GM19239 (cell line): ENCODE measurements at regions not wholly inside any gene's neighbourhood (a gene's known extent, or its start where the extent isn't known, plus 50 kb on each side); places are given as distances from the start of the nearest gene placed in this dataset.

ENCODE experiments used
- DNase-seq: peaks from one replicate; pipeline ENCODE4 v3.0.0; 2011; ENCODE audit warnings: low spot score; ENCODE audit not compliant: insufficient read length
- FAIRE-seq: peaks from 2 replicates; lab custom pipeline; 2011; peaks lifted over from hg19 to GRCh38; lab: Jason Lieb, UNC

DNA sequence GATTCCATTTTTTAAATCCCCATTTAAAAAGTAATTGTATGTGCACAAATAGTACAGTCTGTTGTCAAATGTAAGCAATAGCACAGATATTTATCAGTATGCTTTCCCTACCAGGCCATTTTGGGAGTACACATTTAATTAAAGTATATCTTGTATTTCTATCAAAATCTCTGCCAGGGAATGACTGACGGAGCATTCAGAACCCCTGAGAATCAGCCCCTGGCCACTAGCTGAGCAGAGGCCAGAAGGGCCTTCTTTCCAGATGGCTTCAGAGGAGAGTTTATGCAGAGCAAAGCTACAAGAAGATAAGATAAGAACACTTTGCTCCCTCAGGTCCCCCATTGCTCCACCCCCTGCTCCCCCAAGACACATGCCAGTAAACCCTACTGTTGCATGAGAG is 99.9 kb upstream of the PROX1 start:
- FAIRE-seq (no peak), DNase-seq (no peak)

DNA sequence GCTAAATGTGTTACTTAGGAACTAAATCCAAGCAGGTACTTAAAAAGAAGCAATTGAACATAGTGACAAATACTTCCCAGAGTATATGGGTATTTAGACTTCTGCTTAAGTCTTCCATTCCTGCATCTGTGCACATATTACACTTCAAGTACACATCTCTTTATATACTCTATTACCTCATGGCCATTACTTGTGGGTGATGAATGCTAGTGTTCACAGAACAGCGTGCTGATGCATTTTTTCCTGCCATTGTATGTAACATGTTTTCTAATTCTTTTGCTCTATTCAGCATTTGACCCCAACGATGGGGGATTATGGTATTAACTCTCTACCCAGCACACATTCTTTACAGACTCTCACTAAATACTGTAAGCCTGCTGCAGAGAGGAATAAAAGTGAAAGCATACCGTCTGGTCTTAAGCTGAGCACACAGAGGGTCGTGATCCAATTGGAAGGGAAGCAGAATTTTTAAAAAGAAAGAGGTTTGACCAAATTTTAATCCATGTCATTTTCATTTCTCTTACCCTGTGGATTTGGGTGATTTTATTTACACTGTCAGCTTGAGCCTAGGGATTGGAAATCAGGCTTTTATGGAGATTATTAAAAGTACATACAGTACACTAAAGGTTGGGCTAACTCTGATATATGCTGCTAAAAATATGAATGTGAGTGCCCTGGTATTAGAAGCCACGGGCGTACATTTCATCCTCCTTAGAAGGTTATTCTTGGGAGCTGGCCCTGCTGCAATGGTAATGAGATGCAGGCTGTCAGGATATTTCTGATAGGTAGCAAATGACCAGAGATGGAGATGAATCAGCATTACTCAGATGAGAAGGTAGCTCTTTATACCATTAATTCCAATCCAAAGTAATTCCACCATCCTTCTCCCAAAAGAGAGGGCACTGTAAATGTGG is 95.5 kb upstream of the PROX1 start:
- FAIRE-seq (no peak), DNase-seq (no peak)

DNA sequence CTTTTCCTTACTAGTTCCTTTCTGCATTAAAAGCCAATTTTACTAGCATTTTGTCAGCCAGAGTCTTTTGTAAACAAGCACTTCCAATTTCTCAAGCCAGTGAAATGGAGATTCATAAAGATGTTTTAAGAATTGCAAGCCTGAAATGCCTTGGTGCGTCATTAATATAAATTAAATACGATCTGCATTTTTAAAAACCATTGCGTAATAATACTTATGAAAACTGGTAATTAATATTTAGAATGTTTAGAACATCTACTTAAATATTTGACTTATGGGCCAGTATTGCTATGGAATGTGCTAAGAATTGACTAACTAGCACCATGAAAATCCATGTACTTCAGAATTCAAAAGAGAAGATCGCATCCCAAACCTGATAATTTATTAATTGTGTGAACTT is 89.1 kb upstream of the PROX1 start:
- DNase-seq (no peak), FAIRE-seq (no peak)

DNA sequence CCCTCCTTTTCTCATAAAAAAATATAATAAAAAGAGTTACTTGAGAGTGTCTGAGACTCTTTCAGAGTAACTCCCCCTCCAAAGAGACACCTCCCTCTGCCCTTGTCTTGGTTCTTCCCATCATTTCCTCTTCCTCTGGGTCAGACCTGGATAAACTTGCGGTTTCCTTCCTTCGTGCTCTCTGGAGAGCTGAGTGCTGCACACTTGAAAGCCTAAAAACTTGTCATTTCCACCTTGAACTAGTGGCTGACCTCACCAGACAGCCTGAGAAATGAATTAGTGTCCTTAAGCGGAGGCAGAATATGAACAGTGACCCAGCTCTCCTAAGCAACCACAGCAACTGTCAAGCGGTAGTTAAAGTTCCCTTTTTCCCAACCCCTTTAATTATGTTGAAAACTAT is 88.4 kb upstream of the PROX1 start:
- DNase-seq (no peak), FAIRE-seq (no peak)

DNA sequence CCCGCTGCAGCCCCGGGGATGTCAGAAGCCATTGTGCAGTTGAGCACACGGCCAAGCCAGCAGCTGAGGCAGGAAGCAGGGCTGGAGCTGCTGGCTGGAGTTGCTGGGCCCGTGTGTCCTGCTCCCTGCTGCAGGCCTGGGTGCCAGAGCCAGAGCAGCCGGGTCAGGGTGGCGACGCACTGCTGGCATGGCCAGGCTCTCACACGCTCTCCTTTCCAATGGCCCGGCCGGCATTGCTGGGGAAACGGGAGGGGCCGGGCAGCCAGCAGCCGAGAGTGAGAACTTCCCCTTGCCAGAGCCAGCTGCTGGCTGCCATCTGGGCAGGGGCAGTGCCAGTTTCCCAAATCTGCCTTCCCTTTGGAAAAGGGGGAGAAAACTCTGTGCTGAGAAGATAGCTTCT is 82.4 kb upstream of the PROX1 start:
- FAIRE-seq (no peak), DNase-seq (no peak)

DNA sequence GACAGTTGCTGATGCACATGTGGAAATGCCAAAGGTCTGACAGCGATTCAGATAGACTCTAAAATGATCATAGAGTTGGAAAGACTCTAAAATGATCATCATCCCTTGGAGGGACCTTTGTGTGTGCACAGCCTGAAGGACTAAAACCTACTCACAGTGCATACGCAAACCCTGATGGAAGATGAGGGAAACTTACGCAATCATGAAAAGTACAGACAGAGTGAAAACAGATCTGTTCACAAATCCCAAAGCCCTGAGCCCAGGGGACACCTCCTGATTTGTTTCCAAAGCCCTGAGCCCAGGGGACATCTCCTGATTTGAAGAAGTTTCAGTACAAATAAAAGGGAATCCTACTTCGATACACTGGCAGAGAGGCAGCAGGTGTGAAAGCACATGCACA is 79.3 kb upstream of the PROX1 start:
- DNase-seq: no peak
- no peak for FAIRE-seq

DNA sequence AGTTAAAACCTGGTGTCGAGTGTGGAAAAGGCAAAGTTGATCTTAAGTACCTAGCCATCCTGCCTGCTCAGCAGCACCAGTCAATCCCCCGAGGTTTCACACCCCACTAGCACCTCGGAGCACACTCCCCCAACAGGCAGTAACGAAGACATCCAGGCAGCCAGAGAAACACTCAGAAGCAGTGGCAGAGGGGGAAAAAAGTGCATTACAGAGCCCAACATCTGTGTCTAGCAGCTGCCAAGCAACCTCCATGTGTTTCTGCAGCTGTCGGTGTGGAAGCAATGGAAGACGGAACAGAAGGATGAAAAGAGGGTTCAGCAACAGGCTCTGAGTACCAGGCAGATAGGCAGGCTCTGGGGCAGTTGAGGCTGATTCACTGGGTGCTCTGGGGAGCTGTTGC is 73.4 kb upstream of the PROX1 start:
- DNase-seq (no peak), FAIRE-seq (no peak)

DNA sequence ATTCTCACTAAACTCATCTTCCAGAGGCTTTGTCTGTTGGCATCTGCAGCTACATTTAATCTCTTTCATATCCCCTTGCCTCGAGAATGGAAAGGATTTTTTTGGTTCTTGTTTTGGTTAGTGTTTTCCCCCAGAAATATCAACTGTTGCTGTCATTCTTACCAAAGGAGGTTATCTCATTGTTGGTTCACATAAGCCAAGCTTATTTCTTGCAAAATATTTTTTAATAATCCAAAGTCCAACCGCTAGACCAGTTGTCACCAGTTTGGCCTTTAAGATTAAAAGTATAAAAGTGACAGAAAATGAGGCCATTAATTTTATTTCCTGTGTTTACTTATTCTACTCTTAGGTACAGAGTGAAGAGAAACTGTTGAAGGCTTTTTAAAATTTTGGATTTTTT is 66.5 kb upstream of the PROX1 start:
- no peak for DNase-seq
- no peak for FAIRE-seq

DNA sequence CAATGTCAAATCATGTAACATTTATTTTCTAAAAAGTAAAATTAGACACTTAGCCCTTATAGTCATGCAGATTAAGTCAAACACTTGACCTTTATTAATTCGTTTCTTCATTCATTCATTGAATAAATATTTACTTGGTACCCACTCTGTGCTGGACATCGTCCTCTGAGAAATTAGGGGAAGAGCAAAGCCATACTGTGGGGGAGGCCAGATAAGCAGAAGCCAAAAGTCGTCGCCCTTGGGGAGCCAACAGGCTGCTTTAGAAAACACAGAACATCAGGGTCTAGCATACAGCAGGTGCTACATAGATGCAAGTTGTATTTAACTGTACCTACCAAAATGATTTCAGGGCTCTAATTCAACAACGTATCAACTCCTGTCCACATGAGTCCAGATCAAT is 66.1 kb upstream of the PROX1 start:
- DNase-seq: no peak
- no peak for FAIRE-seq

DNA sequence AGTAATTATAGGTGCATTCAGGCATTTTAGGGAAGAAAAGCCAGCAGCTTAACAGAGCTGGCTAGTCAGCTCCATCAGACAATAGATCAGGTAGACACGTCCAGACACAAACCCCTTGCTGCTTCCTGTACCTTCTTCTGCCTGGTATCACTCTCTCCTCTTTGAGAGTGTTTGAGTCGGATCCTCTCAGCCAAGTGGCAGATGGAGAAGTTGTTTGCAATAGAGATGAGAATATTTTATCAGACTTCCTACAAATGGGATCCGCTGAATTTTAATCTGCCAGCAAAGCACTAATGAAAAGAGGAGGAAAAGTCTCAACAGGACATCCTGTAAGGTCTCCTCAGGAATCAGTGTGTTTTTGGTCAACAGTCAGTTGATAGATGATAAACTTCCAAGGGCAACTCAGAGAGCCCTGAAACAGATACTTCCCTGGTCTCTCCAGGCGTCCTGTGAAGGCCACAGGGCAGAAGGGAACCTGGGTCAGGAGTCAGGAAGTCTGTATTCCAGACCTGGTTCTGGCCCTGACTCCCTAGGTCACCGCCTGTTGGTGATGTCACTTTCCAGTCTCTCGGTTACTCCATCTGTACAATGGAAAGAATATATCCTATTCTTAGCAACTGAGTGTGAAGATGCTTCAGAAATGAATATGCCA is 62.1 kb upstream of the PROX1 start:
- DNase-seq (no peak), FAIRE-seq (no peak)

DNA sequence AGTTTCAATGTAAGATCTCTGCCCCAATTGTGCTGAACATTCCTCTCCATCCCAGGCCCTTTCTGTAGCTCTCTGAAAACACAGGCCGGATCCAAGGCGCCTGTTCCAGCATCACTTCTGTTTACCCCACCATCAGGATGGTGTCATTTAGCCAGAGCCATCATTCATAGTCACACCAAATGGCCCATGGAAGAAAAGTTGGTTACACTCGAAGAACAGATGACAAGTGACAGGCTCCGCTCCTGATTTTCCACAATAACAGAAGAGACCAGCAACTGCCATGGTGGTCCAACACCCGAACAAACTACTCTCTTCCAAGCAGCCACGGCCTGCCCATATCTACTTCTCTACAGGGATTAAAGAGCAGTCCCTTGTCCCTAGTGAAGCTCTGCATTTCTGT is 59.9 kb upstream of the PROX1 start:
- FAIRE-seq (no peak), DNase-seq (no peak)

DNA sequence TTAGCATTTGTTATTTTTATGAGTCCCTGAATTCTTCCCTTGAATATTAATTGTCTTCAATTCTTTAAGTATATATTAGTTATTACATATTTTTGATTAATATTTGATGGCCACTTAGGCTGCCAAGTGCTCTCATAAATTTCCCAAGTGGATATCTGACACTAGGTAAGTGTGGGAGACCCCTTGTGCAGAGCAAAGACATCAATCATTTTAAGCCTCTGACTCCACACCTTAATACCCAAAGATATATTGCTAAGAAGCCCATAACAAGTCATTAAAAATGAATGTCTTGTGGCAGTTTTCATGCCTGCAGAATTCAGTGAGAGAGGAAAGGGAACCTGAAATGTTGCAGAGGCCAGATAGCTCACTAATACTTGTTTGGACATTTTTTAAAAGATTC is 58.4 kb upstream of the PROX1 start:
- DNase-seq: no peak
- no peak for FAIRE-seq

DNA sequence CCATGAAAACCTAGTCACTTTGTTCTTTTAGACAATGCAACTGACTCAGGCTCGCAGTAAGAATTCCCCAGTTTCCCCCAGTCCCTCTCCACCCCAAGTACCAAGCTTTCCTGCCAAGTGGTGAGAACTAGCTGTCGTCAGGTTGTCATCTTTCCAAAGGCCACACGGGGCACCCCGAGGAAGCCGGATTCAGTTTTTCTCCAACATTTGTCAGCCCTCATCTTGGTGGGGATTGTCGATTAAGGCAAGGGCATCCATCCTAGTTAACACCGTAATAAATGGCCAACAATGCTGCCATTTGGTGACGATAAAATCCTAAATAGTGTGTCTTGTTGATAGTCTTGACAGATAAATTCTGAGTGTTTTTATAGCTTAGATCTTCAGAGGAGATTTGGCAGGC is 55.9 kb upstream of the PROX1 start:
- DNase-seq: no peak
- no peak for FAIRE-seq

DNA sequence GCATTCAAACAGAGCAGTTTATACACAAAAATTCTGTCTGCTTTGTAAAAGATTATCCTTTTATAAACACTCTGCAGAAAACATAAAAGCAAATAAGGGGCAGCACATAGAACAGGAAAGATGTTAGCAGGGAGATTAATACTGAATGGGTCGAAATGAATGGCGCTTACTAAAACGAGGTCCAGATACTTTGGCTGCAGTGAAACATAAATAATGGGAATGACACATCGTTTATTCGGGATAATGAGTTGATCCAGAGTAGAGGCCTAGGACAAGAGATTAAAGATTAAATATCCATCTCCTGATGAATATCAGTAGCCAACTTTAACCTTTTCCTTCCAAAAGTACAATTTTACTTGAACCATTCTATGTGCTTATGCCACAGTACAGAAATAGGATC is 54.4 kb upstream of the PROX1 start:
- FAIRE-seq (no peak), DNase-seq (no peak)

DNA sequence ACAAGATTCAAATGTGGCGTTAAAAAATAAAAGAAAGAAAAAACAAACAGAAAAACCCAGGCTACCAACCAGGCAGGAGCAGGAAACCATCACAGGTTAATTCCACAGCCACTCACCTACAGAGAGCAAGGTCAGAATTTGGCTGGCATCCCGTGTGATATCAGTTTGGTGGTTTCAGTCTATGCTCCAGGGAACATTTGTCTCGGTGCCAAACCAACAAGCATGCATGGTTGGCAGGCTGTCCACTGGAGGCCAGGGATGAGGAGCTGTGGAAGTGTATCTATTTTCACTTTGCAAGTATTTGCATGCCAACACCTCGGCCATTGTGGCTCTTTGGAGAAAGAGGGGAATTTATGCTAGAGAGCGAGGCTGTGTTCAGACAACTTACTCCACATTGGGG is 53.1 kb upstream of the PROX1 start:
- DNase-seq (no peak), FAIRE-seq (no peak)

DNA sequence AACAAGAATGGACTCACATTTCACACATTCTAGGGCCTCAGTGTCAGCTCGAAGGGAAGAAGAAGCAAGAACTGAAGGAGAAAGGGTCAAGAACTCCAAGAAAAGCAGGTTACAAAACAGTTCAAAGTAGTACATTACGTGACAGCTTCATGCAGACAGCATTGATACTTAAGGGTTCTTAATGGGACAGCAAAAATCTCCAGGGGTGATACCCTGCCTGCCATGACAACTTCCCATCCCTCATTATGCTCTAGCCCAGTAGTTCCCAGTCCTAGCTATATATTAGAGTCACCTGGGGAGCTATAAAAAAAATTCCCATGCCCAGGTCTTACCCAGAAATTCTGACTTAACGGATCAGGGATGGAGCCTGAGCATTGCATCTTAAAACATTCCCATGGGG is 51.2 kb upstream of the PROX1 start:
- no peak for FAIRE-seq

More for the DNA sequence above, 51.2 kb upstream of the PROX1 start:
- DNase-seq: no peak
